K562 (cell line): ENCODE measurements at regions not wholly inside any gene's neighbourhood (a gene's known extent, or its start where the extent isn't known, plus 50 kb on each side); places are given as distances from the start of the nearest gene placed in this dataset.

Experiments
- ATAC-seq: fragments of 200-7000 bp; cut with Tn5 transposase; 3 replicates; pipeline ENCODE4 v1.9.1; 2020; ENCODE audit warnings: moderate library complexity
- BruUV-seq: library from RNA; stranded (reverse); fragments of 400-500 nt; replicated peaks from 2 replicates; lab custom pipeline; 2021; lab: Mats Ljungman, UMichigan
- CTCF ChIA-PET: fragments of 300-600 bp; formaldehyde crosslinking; extraction: SDS; loops from one replicate; lab custom pipeline; 2021; ENCODE audit warnings: low intra/inter-chr PET ratio; lab: Yijun Ruan, JAX
- POLR2A ChIA-PET: fragments of 300-600, 350-650 bp; sonication (Branson Sonifier 250); formaldehyde crosslinking; extraction: SDS; loops from one replicate; lab custom pipeline; 2021; ENCODE audit warnings: antibody characterized with exemption, inconsistent platforms; lab: Yijun Ruan, JAX
- DNase-seq, 4 experiments: peaks; one replicate each; pipeline versions ENCODE4 v3.0.0 to v3.0.0-alpha.2; 2011 to 2018; ENCODE audit warnings: low spot score in 3 of 4, mixed read lengths in 3 of 4; ENCODE audit errors: extremely low read depth in 1 of 4
- FAIRE-seq: peaks from 2 replicates; lab custom pipeline; 2011; peaks lifted over from hg19 to GRCh38; lab: Jason Lieb, UNC
- H2AFZ ChIP-seq: 2 replicates; pipeline ENCODE4 v1.6.0; 2011; ENCODE audit warnings: low read depth, low read length, control low read depth, inconsistent platforms
- H3K27ac ChIP-seq: fragments of 200-600 bp; 3 replicates; pipeline ENCODE4 v1.8.0; 2011; ENCODE audit warnings: low read depth, mild to moderate bottlenecking, control low read depth, inconsistent platforms, low read length, moderate library complexity, mixed read lengths; ENCODE audit errors: extremely low read depth
- H3K27me3 ChIP-seq, 2 experiments: fragments of 300-600 bp in 1 of 2; 2 replicates in 1 of 2; 3 replicates in 1 of 2; pipeline versions ENCODE4 v1.6.0 to v1.8.0; 2011; ENCODE audit warnings: inconsistent platforms in 2 of 2, low read length in 2 of 2, mild to moderate bottlenecking in 1 of 2, mixed read lengths in 1 of 2, moderate library complexity in 1 of 2; ENCODE audit not compliant: control insufficient read depth in 2 of 2, insufficient read depth in 2 of 2
- H3K36me3 ChIP-seq: fragments of 300-600 bp; 3 replicates; pipeline ENCODE4 v1.8.0; 2011; ENCODE audit warnings: mild to moderate bottlenecking, low read length, inconsistent platforms; ENCODE audit not compliant: control insufficient read depth, insufficient read depth
- H3K4me1 ChIP-seq, 2 experiments: fragments of 200-600 bp in 1 of 2; replicated peaks in 1 of 2; 2 replicates in 1 of 2; 3 replicates in 1 of 2; pipeline versions ENCODE4 v1.5.1 to v1.8.0; 2011; ENCODE audit warnings: inconsistent platforms in 2 of 2, low read length in 2 of 2, mild to moderate bottlenecking in 1 of 2, mixed read lengths in 1 of 2, moderate library complexity in 1 of 2; ENCODE audit not compliant: control insufficient read depth in 2 of 2, insufficient read depth in 2 of 2
- H3K4me2 ChIP-seq: 2 replicates; pipeline ENCODE4 v1.6.1; 2011; ENCODE audit warnings: low read length, control low read depth, inconsistent platforms, mixed read lengths; ENCODE audit not compliant: insufficient read depth
- H3K4me3 ChIP-seq: fragments of 200-600 bp; sonication (generic), shearing (Covaris generic); 2 replicates; pipeline ENCODE4 v1.5.1; 2016; ENCODE audit warnings: control low read depth, inconsistent platforms
- H3K79me2 ChIP-seq: fragments of 200-600 bp; 3 replicates; pipeline ENCODE4 v1.8.0; 2011; ENCODE audit warnings: low read length, inconsistent platforms; ENCODE audit not compliant: control insufficient read depth, insufficient read depth
- H3K9ac ChIP-seq, 2 experiments: 2 replicates each; pipeline versions ENCODE4 v1.6.0 to v1.6.1; 2011; ENCODE audit warnings: low read depth in 2 of 2, low read length in 2 of 2, control low read depth in 1 of 2, inconsistent platforms in 1 of 2, mild to moderate bottlenecking in 1 of 2, mixed read lengths in 1 of 2; ENCODE audit not compliant: insufficient read depth in 1 of 2
- H3K9me1 ChIP-seq: one replicate; pipeline ENCODE4 v1.6.0; 2011; ENCODE audit warnings: inconsistent platforms, mild to moderate bottlenecking, low read length, moderate library complexity; ENCODE audit not compliant: control insufficient read depth, insufficient read depth
- H3K9me3 ChIP-seq: replicated peaks from 2 replicates; pipeline ENCODE4 v1.5.1; 2011; ENCODE audit warnings: low read depth, low read length, inconsistent platforms; ENCODE audit not compliant: control insufficient read depth, insufficient read depth
- H4K20me1 ChIP-seq: replicated peaks from 2 replicates; pipeline ENCODE4 v1.6.1; 2011; ENCODE audit warnings: low read length, inconsistent platforms, mixed read lengths; ENCODE audit not compliant: control insufficient read depth, insufficient read depth
- ARNT ChIP-seq, 2 experiments: fragments of 450-650 bp; IDR thresholded peaks; 2 replicates each; pipeline ENCODE4 v1.6.1; 2016; ENCODE audit warnings: mild to moderate bottlenecking in 1 of 2
- CBFA2T3 ChIP-seq: fragments of 450-650 bp; IDR thresholded peaks from 2 replicates; pipeline ENCODE4 v1.6.1; 2017
- CHAMP1 ChIP-seq: fragments of 450-650 bp; IDR thresholded peaks from 2 replicates; pipeline ENCODE4 v1.6.1; 2016; ENCODE audit warnings: mild to moderate bottlenecking
- CHD2 ChIP-seq: IDR thresholded peaks from 2 replicates; pipeline ENCODE4 v1.6.1; 2011; ENCODE audit warnings: low read depth, low read length
- GTF2F1 ChIP-seq: IDR thresholded peaks from 2 replicates; pipeline ENCODE4 v1.6.1; 2011; ENCODE audit warnings: low read depth, low read length, improper control_type of control experiment
- HDAC1 ChIP-seq, 2 experiments: fragments of 450-650 bp; IDR thresholded peaks; 2 replicates each; pipeline ENCODE4 v1.6.1; 2016 to 2017; ENCODE audit warnings: inconsistent platforms in 1 of 2, mild to moderate bottlenecking in 1 of 2, moderate library complexity in 1 of 2
- HDAC8 ChIP-seq: fragments of 450-650 bp; IDR thresholded peaks from 2 replicates; pipeline ENCODE4 v1.6.1; 2016; ENCODE audit warnings: mild to moderate bottlenecking, missing genetic modification characterization, moderate library complexity, missing compliant biosample characterization
- NFE2L1 ChIP-seq: fragments of 450-650 bp; IDR thresholded peaks from 2 replicates; pipeline ENCODE4 v1.6.1; 2016; ENCODE audit warnings: missing genetic modification characterization, low read depth, mild to moderate bottlenecking, missing compliant biosample characterization, moderate library complexity, borderline replicate concordance
- RAD51 ChIP-seq: fragments of 450-650 bp; IDR thresholded peaks from 2 replicates; pipeline ENCODE4 v1.7.1; 2016; ENCODE audit warnings: low read depth, mild to moderate bottlenecking, borderline replicate concordance
- RCOR1 ChIP-seq, 2 experiments: IDR thresholded peaks; 2 replicates each; pipeline ENCODE4 v1.6.1; 2012; ENCODE audit warnings: low read depth in 2 of 2, low read length in 2 of 2, borderline replicate concordance in 1 of 2, improper control_type of control experiment in 1 of 2
- ZNF174 ChIP-seq: fragments of 250-450 bp; sonication (Bioruptor Pico); IDR thresholded peaks from 2 replicates; pipeline ENCODE4 v1.4.0; 2020; ENCODE audit warnings: mild to moderate bottlenecking
- ZNF239 ChIP-seq: fragments of 250-450 bp; sonication (Bioruptor Pico); IDR thresholded peaks from 2 replicates; pipeline ENCODE4 v1.4.0; 2020; ENCODE audit warnings: mild to moderate bottlenecking
- in situ Hi-C: fragments of 300-500 bp; cut with MboI; formaldehyde crosslinking; loops from 4 replicates; pipeline ENCODE4 v1.15.0; 2018; ENCODE audit warnings: inconsistent platforms, mixed read lengths
- intact Hi-C: fragments of 100-400 bp; cut with micrococcal nuclease; formaldehyde crosslinking; loops from 2 replicates; pipeline ENCODE4 v1.14.2; 2022
- TF ChIP-seq, protein P1 (sequence below): fragments of 450-650 bp; IDR thresholded peaks from 2 replicates; pipeline ENCODE4 v1.6.1; 2016; ENCODE audit warnings: low read depth, mild to moderate bottlenecking, moderate library complexity
- TF ChIP-seq, protein P2 (sequence below): fragments of 450-650 bp; IDR thresholded peaks from 2 replicates; pipeline ENCODE4 v1.6.1; 2016; ENCODE audit warnings: borderline replicate concordance

DNA sequence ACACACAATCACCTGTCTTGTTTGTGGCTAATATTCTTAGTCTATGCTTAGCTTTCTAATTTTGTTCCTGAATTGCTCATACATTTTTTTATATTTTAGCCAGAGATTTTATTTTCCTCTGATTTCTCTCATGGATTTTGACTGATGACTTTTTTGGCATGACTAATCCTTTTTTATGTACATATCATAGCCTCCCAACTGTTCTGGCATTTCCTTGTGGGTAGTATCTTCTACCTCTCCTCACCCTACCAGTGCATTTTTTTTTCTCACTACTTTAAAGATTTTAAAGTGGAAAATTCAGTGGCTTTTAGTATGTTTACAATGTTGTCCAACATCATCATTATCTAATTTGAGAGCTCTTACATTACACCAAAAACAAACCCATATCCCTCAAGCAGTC, 84.4 kb upstream of the TENM4 start:
- in situ Hi-C loops = no loop called here
- no peak overlapping the region for H3K4me2 ChIP-seq
- H3K4me1 ChIP-seq = no peaks in the 10 kb centered on the region
- no peaks in the 10 kb centered on the region for H3K9me3 ChIP-seq
- ATAC-seq (no peak), DNase-seq (no peak), FAIRE-seq (no peak)
- no TSS peak for BruUV-seq
- H3K4me3 ChIP-seq = no peak overlapping the region
- no peaks in the 10 kb centered on the region for H4K20me1 ChIP-seq
- no peak overlapping the region for H2AFZ ChIP-seq
- CTCF ChIA-PET = no interaction called here
- H3K36me3 ChIP-seq = no peaks in the 10 kb centered on the region
- H3K9ac ChIP-seq = no peak overlapping the region
- POLR2A ChIA-PET = no interaction called here
- no peaks in the 10 kb centered on the region for H3K79me2 ChIP-seq
- no peaks in the 10 kb centered on the region for H3K27me3 ChIP-seq
- intact Hi-C loops = no loop called here
- H3K27ac ChIP-seq = no peak overlapping the region
- TF ChIP-seq CHAMP1 = no peak
- TF ChIP-seq CBFA2T3 = no peak
- no peak for TF ChIP-seq RCOR1 (IDR thresholded peaks at IDR 0.05; ENCODE audit: borderline replicate concordance in 1 of 2, low read depth in 2 of 2, low read length in 2 of 2)
- TF ChIP-seq, protein P1, sequence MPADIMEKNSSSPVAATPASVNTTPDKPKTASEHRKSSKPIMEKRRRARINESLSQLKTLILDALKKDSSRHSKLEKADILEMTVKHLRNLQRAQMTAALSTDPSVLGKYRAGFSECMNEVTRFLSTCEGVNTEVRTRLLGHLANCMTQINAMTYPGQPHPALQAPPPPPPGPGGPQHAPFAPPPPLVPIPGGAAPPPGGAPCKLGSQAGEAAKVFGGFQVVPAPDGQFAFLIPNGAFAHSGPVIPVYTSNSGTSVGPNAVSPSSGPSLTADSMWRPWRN = no peak
- TF ChIP-seq CHD2 = no peak
- TF ChIP-seq GTF2F1 = no peak
- no peak for TF ChIP-seq RAD51
- TF ChIP-seq ZNF239 (CRISPR knock-in tag) = no peak
- TF ChIP-seq ZNF174 (CRISPR knock-in tag) = no peak
- no peak for TF ChIP-seq NFE2L1 (tag)
- TF ChIP-seq ARNT (IDR thresholded peaks at IDR 0.05) = no peak
- TF ChIP-seq, protein P2, sequence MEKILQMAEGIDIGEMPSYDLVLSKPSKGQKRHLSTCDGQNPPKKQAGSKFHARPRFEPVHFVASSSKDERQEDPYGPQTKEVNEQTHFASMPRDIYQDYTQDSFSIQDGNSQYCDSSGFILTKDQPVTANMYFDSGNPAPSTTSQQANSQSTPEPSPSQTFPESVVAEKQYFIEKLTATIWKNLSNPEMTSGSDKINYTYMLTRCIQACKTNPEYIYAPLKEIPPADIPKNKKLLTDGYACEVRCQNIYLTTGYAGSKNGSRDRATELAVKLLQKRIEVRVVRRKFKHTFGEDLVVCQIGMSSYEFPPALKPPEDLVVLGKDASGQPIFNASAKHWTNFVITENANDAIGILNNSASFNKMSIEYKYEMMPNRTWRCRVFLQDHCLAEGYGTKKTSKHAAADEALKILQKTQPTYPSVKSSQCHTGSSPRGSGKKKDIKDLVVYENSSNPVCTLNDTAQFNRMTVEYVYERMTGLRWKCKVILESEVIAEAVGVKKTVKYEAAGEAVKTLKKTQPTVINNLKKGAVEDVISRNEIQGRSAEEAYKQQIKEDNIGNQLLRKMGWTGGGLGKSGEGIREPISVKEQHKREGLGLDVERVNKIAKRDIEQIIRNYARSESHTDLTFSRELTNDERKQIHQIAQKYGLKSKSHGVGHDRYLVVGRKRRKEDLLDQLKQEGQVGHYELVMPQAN = no peak
- TF ChIP-seq HDAC8 (tag) = no peak
- TF ChIP-seq HDAC1 (IDR thresholded peaks at IDR 0.05) = no peak
- no peaks in the 10 kb centered on the region for H3K9me1 ChIP-seq
